GM19438 (cell line): ENCODE measurements at regions not wholly inside any gene's neighbourhood (a gene's known extent, or its start where the extent isn't known, plus 50 kb on each side); places are given as distances from the start of the nearest gene placed in this dataset.

Experiments used
- ATAC-seq: cut with Tn5 transposase; IDR thresholded peaks from one replicate; pipeline ENCODE4 v1.9.1; 2021; ENCODE audit warnings: low read depth; ENCODE audit not compliant: unreplicated experiment

GRCh38 chr7:22658031-22658430, 69.0 kb upstream of the IL6 start:
- no peak for ATAC-seq

DNA sequence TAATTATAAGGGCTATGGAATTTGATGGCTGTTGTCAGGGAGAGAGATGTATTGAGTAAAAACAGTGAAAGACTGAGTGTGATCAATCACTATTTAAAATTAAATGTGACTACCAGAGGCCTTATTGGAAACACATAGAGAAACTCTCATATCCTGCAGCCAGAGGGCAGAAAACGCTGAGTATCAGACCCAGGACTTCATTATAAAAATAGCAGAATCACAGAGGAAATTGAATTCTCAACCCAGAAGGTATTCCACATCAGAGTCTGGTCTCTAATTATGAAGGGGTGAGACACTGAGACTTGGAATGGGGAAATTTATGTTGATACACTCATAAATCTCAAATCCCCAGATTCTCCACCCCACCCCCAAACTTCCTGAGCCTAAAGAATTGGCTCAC, 69.5 kb upstream of the IL6 start:
- no peak for ATAC-seq

GRCh38 chr7:22655781-22656180, 71.2 kb upstream of the IL6 start:
- no peak for ATAC-seq

DNA sequence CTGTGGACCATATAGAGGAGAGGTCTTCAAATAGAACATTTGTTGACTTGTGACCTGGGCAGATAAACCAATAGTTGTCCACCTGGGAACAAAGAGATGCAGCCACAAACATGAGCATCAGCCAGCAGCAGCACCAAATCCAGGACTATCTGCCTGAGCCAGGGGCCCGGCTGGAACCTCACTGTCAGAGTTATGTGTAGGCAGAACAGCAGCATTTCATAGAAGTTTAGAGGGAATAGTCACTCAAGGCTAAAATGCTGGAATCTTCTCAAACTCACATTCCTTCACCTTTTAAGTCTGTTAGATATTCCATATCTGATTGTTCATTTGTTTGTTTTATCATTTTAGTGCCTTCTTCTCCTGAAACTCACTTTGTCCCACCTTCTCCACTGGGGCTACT, 72.2 kb upstream of the IL6 start:
- ATAC-seq, result no peak

DNA sequence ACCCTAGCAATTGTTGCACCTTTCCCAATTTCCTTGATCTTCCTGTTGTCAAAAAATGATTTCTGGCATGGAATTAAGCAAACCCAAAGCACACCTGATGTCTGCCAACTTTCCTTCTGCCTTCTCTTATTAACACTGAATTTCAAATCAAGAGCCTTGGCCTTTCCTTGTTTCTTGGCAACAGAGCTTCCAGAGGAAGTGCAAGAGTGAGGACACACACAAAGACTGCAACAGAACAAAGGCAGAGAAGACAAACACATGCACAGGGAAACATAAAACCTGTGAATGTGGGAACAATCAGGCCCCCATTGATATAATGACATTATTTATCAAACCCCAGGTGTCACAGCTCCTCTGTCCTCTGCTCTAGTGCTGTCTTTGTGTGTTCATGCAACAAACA, 73.0 kb upstream of the IL6 start:
- no peak for ATAC-seq

- no peak for ATAC-seq
Observed at GRCh38 chr7:22651534-22652243, 75.3 kb upstream of the IL6 start.

DNA sequence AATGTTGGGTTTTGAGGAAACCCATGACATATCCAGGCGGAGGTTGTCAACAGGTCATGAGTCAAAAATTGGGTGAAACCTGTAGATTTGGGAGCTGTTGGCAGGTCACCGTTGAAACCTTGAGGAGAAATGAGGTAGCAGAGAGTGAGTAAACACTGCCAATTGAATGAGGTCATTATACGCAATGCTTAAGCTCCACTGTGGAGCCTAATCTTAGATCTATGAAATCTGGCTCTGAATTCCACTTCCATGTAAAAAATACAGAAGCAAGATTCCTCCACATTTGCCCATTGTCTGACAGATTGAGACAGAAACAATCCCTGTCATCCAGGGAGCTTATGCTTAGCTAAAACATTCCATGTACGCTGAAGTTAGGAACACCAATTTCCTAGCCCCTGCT, 76.0 kb upstream of the IL6 start:
- ATAC-seq, result no peak

DNA sequence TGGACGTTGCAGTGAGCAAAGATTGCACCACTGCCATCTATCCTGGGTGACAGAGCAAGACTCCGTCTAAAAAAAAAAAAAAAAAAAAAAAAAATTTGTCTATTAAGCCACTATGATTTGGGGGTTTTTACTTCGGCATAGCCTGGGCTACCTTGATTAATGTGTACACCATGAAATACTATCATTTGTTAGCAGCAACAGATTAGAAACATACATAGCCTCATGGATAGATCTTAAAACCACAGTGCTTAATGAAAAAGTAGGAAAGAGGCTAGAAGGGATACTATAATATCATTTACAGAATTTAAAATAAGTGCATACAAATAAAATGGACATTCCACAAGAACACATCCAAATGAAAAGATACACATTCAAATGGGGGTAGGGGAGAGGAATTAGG, 77.3 kb upstream of the IL6 start:
- no peak for ATAC-seq

GRCh38 chr7:22647451-22648257, 79.3 kb upstream of the IL6 start:
- no peak for ATAC-seq

DNA sequence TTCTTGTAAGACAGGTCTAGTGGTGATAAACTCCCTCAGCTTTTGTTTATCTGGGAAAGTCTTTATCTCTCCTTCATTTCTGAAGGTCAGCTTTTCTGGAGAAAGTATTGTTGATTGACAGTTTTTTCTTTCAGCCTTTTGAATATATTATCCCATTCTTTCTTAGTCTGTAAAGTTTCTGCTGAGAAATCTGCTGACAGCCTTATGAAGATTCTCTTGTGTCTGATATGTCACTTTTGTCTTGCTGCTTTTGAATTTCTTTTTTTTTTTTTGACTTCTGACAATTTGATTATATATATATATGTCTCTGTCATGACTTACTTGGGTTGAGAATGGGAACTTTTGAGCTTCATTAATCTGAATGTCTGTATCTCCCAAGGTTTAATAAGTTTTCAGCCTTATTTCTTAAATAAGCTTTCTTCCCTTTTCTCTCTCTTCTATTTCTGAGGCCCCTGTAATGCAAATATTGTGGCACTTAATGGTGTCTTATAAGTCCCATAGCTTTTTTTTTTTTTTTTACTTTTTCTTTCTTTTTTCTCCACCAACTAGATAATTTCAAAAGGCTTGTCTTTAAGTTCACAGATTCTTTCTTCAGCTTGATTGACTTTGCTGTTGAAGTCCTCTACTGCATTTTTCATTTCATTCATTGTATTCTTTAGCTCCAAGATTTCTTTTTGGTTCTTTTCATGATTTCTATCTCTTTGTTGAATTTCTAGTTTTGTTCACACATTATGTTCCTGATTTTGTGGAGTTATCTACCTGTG, 81.4 kb upstream of the IL6 start:
- ATAC-seq, result no peak

GRCh38 chr7:22642454-22642853, 84.5 kb upstream of the IL6 start:
- ATAC-seq, result no peak

- ATAC-seq, result peak; percentile 99
Observed at GRCh38 chr7:22640269-22640668, 86.7 kb upstream of the IL6 start.

DNA sequence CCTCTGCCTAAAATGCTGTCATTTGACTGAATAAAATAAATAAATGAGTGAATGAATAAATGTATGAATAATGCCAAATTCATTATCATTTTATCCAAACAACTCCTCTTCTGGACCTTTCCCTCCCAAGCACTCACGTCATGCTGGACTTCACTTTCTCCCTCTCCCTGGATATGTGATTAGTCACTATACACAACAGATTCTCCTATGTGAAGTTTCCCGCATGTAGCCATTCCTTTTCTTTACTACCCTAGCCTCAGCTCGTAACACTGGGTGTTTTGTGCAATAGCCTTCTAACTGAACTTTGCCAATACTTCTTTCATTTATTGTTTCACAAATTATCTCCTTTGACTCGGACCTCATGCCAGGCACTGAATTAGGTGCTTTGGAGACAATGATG, 87.6 kb upstream of the IL6 start:
- no peak for ATAC-seq

GRCh38 chr7:22635349-22635748, 91.7 kb upstream of the IL6 start:
- ATAC-seq, result no peak

GRCh38 chr7:22633954-22634474, 93.0 kb upstream of the IL6 start:
- no peak for ATAC-seq

GRCh38 chr7:22633286-22633953, 93.6 kb upstream of the IL6 start:
- no peak for ATAC-seq

DNA sequence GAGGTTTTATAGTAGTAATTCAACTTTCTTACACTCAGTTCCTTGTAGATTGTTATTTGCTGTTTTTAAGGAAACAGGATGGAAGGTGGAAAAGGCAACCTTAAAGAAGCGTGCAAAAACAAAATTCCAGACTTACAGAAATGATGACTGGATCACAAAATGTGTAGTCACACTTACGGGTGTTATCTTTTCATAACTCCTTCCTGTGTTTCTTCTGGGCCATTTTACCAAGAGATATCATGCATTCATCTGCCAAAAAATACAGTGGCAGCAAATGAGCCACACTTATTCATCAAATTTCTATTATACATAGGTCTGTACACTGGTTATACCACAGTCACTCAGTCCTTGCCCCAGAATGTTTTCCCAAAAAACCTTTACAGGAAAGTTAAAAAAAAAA, 94.3 kb upstream of the IL6 start:
- ATAC-seq, result no peak

DNA sequence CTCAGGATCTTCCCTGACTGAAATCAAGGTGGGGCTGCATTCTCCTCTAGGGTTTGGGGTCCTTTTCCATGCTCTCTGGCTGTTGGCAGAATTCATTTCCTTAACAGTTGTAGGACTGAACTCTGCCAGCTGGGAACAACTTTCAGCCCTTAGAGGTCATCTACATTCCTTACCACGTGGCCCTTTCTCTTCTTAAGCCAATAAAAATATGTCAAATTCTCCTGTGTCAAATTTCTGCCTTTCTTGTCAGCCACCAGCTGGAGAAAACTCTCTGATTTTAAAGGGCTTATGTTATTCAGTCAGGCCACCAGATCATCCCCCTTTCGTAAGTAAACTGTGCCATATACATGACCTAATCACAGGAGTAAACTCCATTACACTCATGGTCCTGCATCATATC, 95.3 kb upstream of the IL6 start:
- ATAC-seq, result no peak

DNA sequence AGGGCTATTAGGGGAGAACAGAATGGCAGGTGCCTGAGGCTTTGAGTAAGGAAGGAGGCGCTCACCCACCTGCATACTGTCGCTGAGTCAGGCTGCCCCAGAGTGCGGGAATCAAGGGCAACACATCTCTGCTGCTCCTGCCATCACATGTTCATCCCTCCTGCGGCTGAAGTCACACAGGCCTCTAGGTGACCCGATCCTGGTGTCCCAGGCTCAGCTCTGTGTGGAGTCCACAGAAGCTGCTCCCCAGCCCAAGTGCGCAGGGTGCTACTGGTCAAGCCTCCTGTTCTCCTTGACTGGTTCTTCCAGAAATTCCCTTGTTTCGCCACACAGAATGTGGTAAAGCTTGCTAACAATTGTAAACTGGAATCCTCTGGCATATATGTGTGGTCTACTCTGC, 96.9 kb upstream of the IL6 start:
- ATAC-seq, result no peak

- no peak for ATAC-seq
Observed at GRCh38 chr7:22629056-22629455, 97.9 kb upstream of the IL6 start.

DNA sequence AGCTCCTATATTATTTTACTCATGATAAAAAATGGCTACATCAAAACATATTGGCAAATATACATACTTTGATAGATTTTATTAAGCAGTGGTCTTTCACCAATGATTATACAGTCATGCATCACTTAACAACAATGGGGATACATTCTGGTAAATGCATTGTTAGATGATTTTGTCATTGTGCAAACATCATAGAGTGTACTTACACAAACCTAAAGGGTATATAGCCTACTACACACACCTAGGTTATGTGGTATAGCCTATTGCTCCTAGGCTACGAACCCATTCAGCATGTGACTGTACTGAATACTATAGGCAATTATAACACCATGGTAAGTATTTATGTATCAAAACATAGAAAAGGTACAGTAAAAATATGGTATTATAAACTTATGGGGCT, 98.9 kb upstream of the IL6 start:
- ATAC-seq, result no peak
